DOHH2 (cell line): ENCODE measurements at regions not wholly inside any gene's neighbourhood (a gene's known extent, or its start where the extent isn't known, plus 50 kb on each side); places are given as distances from the start of the nearest gene placed in this dataset.

Experiments used
- EZH2phosphoT487 ChIP-seq: fragments of 200-600 bp; sonication (generic); IDR thresholded peaks from 2 replicates; pipeline ENCODE4 v1.6.1; 2017; ENCODE audit warnings: borderline replicate concordance, mild to moderate bottlenecking, antibody characterized with exemption, low read length, moderate library complexity, mixed read lengths
- TF ChIP-seq, protein P1 (sequence below): fragments of 200-600 bp; sonication (generic); IDR thresholded peaks from one replicate; pipeline ENCODE4 v1.5.1; 2014; ENCODE audit warnings: antibody characterized with exemption, mild to moderate bottlenecking, low read depth, low read length; ENCODE audit not compliant: poor library complexity, severe bottlenecking

DNA sequence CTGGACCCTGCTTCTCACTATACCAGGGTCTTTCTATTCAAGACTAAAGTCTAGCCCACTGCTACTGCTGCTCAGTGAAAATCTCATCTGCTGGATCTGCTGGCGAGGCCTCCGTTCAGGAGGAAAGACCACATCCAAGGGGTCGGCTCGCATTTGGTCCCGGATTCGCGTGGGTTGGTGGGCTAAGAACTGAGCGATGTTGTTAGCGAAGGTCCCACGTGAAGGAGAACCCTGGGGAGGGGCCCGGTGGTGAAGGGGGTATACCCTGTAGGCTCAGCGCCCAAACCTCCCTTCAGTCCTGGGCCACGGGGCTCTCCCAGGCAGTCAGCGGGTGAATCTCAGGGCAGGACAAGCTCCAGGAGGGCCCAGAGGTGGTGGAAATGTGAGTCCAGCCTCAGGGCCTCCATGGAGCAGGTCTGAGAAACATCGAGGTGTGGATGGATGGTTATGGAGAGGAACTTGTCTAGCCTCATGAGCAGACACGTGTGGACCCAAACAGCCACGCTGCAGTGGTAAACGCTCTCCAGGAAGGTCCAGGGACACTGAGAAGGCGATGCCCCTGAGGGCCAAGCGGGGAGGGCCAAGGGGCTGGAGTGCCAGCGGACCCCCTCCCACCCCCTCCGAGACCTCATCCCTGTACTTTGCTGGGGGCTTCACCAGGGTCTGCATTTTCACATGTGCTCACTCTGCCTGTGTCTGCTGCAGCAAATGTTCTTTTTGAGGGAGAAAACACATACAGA is 152.3 kb downstream of the CTTN start:
- TF ChIP-seq, protein P1, sequence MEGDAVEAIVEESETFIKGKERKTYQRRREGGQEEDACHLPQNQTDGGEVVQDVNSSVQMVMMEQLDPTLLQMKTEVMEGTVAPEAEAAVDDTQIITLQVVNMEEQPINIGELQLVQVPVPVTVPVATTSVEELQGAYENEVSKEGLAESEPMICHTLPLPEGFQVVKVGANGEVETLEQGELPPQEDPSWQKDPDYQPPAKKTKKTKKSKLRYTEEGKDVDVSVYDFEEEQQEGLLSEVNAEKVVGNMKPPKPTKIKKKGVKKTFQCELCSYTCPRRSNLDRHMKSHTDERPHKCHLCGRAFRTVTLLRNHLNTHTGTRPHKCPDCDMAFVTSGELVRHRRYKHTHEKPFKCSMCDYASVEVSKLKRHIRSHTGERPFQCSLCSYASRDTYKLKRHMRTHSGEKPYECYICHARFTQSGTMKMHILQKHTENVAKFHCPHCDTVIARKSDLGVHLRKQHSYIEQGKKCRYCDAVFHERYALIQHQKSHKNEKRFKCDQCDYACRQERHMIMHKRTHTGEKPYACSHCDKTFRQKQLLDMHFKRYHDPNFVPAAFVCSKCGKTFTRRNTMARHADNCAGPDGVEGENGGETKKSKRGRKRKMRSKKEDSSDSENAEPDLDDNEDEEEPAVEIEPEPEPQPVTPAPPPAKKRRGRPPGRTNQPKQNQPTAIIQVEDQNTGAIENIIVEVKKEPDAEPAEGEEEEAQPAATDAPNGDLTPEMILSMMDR: no peak
- TF ChIP-seq EZH2phosphoT487: no peak
